GM21447 (cell line): ENCODE measurements at regions not wholly inside any gene's neighbourhood (a gene's known extent, or its start where the extent isn't known, plus 50 kb on each side); places are given as distances from the start of the nearest gene placed in this dataset.

Experiments
- ATAC-seq: cut with Tn5 transposase; IDR thresholded peaks from one replicate; pipeline ENCODE4 v1.9.1; 2021; ENCODE audit not compliant: unreplicated experiment

DNA sequence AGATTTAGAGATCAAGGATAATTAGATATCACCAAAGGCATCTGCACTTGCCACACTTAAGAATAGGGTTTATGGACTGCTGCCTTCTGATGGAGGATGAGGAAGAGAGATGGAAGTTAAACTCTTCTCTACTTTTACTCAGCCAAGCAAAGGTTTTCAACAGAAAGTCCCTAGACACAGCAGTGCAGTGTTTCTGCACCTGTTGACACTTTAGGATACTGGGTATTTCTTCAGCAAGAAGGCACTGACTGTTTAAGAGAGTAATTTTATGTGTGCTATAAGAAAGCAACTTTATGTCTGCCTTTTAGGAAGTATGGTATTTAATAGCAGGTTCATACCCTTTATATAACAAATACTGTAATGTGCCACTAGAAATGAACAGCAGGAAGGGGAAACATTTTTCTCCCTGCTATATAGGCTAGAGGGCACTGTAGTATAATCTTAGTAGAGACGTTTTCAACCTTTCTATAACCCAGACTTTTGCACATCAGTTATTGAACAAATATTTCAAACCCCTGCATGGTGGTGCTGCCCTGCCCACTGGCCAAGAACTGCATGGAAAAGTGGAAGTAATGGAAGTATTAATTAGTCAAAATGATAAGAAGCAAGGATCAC lies 225.0 kb upstream of the GRIP1 start:
- no peak for ATAC-seq

DNA sequence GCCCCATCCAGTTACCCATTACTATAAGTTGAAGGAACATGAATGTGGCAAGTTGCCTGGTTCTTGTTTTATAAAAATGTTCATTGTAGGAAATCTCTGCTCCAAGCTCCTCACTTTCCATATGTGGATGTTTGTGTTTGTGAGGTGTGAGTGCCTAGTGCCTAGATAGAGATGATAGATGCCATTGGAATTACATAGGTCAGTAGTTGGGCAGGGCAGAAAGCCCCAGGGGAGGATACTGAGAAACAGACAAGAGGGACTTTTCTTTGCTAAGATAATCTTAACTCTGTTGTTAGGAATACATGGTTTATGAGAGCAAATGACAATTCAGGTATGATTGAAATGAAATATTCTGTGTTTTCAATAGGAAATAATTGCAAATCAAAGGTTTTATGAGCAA lies 226.3 kb upstream of the GRIP1 start:
- ATAC-seq = no peak

DNA sequence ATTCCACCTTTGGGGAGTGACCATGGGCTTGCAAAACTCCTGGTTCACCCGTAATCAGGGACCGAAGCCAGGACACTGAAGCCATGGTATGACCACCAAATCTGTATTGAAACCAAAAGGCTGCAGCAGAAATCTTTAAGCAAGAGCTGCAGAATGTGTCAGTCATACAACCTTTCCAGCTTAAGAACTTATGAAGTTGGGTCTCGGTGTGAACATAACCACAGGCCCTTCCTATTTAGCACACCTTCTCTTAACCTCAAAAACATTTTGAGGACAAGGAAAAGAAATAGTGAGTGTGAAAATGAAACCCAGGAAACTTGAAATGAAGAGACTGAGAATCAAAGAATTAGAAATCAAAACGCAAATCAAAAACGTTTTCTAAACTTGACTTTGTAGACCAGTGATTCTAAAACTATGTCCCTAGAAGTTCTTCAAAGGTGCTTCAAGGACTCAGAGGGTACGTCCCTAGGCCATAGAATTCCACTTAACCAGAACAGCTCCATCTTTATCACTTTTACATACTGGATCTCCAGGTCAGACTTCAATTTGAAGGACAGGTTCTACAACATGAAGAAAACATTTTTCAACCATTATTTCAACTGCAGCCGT lies 231.6 kb upstream of the GRIP1 start:
- no peak for ATAC-seq

GRCh38 chr12:66915306-66915904 lies 236.5 kb upstream of the GRIP1 start:
- no peak for ATAC-seq

GRCh38 chr12:66916189-66916588 lies 237.3 kb upstream of the GRIP1 start:
- no peak for ATAC-seq

DNA sequence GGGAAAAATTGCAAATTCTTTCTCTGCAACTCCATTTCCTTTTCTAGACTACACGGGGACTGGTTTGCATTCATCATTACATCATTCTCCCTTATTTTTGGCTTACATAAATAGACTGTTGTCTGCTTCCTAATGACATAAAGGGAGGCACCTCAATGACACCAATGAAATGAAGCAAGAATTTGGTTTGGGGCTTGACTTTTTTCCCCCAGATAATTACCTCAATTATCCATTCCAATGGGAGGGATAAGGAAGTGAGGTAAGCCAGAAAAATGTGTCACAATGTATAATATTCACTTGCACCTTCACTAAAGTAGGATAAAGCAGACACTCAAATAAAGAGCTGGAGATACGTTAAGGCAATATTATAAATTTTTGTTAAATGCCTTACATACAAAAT lies 240.6 kb upstream of the GRIP1 start:
- ATAC-seq = no peak

GRCh38 chr12:66920205-66920604 lies 241.3 kb upstream of the GRIP1 start:
- ATAC-seq = no peak

- ATAC-seq = no peak
These were observed 242.3 kb upstream of the GRIP1 start for GRCh38 chr12:66921151-66921550.

- no peak for ATAC-seq
These were observed 246.2 kb upstream of the GRIP1 start for GRCh38 chr12:66925083-66925482.

GRCh38 chr12:66929121-66929520 lies 250.2 kb upstream of the GRIP1 start:
- no peak for ATAC-seq

- ATAC-seq = no peak
These were observed 252.2 kb upstream of the GRIP1 start for GRCh38 chr12:66931091-66931490.

- ATAC-seq = no peak
These were observed 253.2 kb upstream of the GRIP1 start for GRCh38 chr12:66932126-66932525.

GRCh38 chr12:66934302-66935062 lies 255.6 kb upstream of the GRIP1 start:
- ATAC-seq = no peak

- ATAC-seq = no peak
These were observed 262.3 kb upstream of the GRIP1 start for GRCh38 chr12:66941150-66941549.

DNA sequence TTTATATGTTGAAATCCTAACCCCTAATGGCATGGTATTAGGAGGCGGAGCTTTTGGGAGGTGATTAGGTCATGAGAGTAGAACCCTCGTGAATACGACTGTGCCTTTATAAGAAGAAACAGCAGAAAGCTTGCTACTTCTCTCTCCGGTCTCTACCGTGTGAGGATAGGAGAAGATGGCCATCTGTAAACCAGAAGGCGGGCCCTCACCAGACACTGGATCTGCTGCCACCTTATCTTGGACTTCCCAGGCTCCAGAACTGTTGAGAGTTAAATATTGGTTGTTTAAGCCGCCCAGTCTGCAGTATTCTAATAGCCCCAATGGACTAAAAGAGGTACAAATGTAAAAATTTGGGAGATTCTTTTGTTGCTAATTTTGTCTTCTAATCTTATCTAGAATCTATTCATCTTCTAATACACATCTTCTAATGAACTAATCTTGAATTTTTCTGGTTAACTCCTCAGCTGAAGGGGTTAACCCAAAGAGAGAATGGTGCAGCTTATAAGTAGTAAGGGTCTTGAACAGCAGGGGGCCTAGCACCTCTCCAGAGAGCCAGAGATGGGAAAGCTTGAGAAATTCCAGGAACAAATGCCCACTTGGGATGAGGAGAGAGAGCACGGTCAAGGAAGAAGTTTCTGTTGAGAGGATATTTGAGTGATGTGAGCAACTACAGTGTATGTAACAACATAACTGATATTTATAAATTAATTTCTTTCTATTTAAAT lies 264.0 kb upstream of the GRIP1 start:
- ATAC-seq = no peak

- ATAC-seq = no peak
These were observed 265.5 kb upstream of the GRIP1 start for GRCh38 chr12:66944365-66944764.

- ATAC-seq = no peak
These were observed 266.4 kb upstream of the GRIP1 start for GRCh38 chr12:66945189-66945817.

- no peak for ATAC-seq
These were observed 268.2 kb upstream of the GRIP1 start for GRCh38 chr12:66947119-66947518.

- ATAC-seq = no peak
These were observed 273.8 kb upstream of the GRIP1 start for GRCh38 chr12:66952668-66953067.

DNA sequence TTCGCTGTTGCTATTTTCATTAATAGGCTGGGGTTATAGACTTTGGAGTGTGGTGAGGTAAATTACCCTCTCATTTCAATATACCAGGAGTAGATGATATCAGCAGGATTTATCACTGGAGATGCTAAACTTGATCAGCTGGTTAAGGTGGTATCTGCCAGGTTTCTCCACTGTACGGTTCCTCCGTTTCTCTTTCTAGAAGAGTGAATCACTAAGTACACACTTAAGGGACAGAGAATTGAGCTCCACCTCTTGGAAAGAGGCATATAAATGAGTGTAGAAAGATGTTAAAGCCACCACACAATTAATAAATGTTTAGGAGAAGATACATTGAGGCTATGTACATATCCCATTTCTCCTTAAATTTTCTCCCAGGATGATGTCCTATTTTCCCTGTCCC lies 277.4 kb upstream of the GRIP1 start:
- ATAC-seq = no peak

DNA sequence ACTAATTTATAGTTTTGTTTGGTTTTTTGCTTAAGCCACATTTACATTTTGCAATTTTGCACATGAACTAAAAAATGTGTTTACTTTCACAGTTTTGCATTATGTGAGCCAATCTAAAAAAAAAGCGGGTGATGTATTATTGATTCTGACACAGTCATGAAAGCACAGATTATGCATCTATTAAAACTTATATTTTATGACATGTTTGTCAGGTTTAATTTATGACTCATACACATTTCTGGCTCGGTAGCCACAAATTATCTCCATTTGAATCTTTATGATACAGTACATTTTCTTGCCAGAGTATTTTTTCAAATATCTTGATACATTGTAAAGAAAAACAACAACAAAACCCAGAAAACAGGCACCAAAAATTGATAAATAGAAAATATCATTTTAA lies 280.4 kb upstream of the GRIP1 start:
- ATAC-seq = no peak
